ENCODE measurements at regions not wholly inside any gene's neighbourhood (a gene's known extent, or its start where the extent isn't known, plus 50 kb on each side); places are given as distances from the start of the nearest gene placed in this dataset.
"Not testable (repeated sequence)": the region's sequence is repeated elsewhere in the genome, so short reads cannot be mapped to it uniquely, and the experiment has no call there.

- H3K4me3 ChIP-seq (ENCODE audit: low read length): no peak overlapping the region
- H3K9me2 ChIP-seq (ENCODE audit: insufficient read depth, low read length): no peaks in the 10 kb centered on the region
- no peaks in the 10 kb centered on the region for H3K9me3 ChIP-seq (ENCODE audit: low read length)
- no peaks in the 10 kb centered on the region for H3K36me3 ChIP-seq (ENCODE audit: insufficient read depth, low read length)
- no peaks in the 10 kb centered on the region for H3K27me3 ChIP-seq (ENCODE audit: insufficient read depth, low read depth, low read length)
- H3K9ac ChIP-seq (ENCODE audit: low read length): no peak overlapping the region
- no peaks in the 10 kb centered on the region for H3F3A ChIP-seq (ENCODE audit: insufficient read depth, low read length, poor library complexity, severe bottlenecking)
- H3K4me2 ChIP-seq (ENCODE audit: low read length): no peak overlapping the region
- H2AFZ ChIP-seq (ENCODE audit: low read depth, low read length): no peak overlapping the region
- H4K20me1 ChIP-seq (ENCODE audit: insufficient read depth): no peaks in the 10 kb centered on the region
- TF ChIP-seq EP300 (conservative IDR thresholded peaks at IDR 0.05; ENCODE audit: poor library complexity, severe bottlenecking) (no peak), POLR2AphosphoS5 (IDR thresholded peaks at IDR 0.05) (no peak), MXI1 (conservative IDR thresholded peaks at IDR 0.05; ENCODE audit: poor library complexity, severe bottlenecking) (no peak), REST (IDR thresholded peaks at IDR 0.05; ENCODE audit: borderline replicate concordance) (no peak), TAF1 (IDR thresholded peaks at IDR 0.05; ENCODE audit: low read depth) (no peak)
- H3K27ac ChIP-seq (ENCODE audit: low read length): no peak overlapping the region
- H3K79me2 ChIP-seq (replicated peaks; ENCODE audit: insufficient read depth, low read length): no peaks in the 10 kb centered on the region
Measured at GRCh38 chr1:221254813-221255212, 375.6 kb downstream of the HLX start.

- no peaks in the 10 kb centered on the region for H3K27me3 ChIP-seq (ENCODE audit: insufficient read depth, low read depth, low read length)
- H3K9me2 ChIP-seq (ENCODE audit: insufficient read depth, low read length): no peaks in the 10 kb centered on the region
- no peaks in the 10 kb centered on the region for H4K20me1 ChIP-seq (ENCODE audit: insufficient read depth)
- TF ChIP-seq EZH2 (IDR thresholded peaks at IDR 0.05; ENCODE audit: borderline replicate concordance, insufficient read depth, low read length, poor library complexity, severe bottlenecking) (no peak), MXI1 (conservative IDR thresholded peaks at IDR 0.05; ENCODE audit: poor library complexity, severe bottlenecking) (no peak), CTCF (IDR thresholded peaks at IDR 0.05; ENCODE audit: poor library complexity, severe bottlenecking) (no peak), SMC3 (conservative IDR thresholded peaks at IDR 0.05; ENCODE audit: poor library complexity) (no peak), POLR2AphosphoS5 (IDR thresholded peaks at IDR 0.05) (no peak), RAD21 (conservative IDR thresholded peaks at IDR 0.05) (no peak), EP300 (conservative IDR thresholded peaks at IDR 0.05; ENCODE audit: poor library complexity, severe bottlenecking) (no peak), TAF1 (IDR thresholded peaks at IDR 0.05; ENCODE audit: low read depth) (no peak)
- H3K4me3 ChIP-seq (ENCODE audit: low read length): no peak overlapping the region
- no peak overlapping the region for H2AFZ ChIP-seq (ENCODE audit: low read depth, low read length)
- no peak overlapping the region for H3K27ac ChIP-seq (ENCODE audit: low read length)
- no peaks in the 10 kb centered on the region for H3K36me3 ChIP-seq (ENCODE audit: insufficient read depth, low read length)
- H3F3A ChIP-seq (ENCODE audit: insufficient read depth, low read length, poor library complexity, severe bottlenecking): no peaks in the 10 kb centered on the region
- H3K4me2 ChIP-seq (ENCODE audit: low read length): no peak overlapping the region
- H3K9me3 ChIP-seq (ENCODE audit: low read length): no peaks in the 10 kb centered on the region
- no peaks in the 10 kb centered on the region for H3K79me2 ChIP-seq (replicated peaks; ENCODE audit: insufficient read depth, low read length)
- H3K9ac ChIP-seq (ENCODE audit: low read length): no peak overlapping the region
Measured at GRCh38 chr1:221256773-221257172, 377.5 kb downstream of the HLX start.

- H4K20me1 ChIP-seq (ENCODE audit: insufficient read depth); H3K79me2 ChIP-seq (replicated peaks; ENCODE audit: insufficient read depth, low read length); H3K4me3 ChIP-seq (ENCODE audit: low read length); H3F3A ChIP-seq (ENCODE audit: insufficient read depth, low read length, poor library complexity, severe bottlenecking); H3K27ac ChIP-seq (ENCODE audit: low read length); H3K4me2 ChIP-seq (ENCODE audit: low read length); H3K36me3 ChIP-seq (ENCODE audit: insufficient read depth, low read length); H3K9me3 ChIP-seq (ENCODE audit: low read length); H2AFZ ChIP-seq (ENCODE audit: low read depth, low read length); H3K9ac ChIP-seq (ENCODE audit: low read length); H3K9me2 ChIP-seq (ENCODE audit: insufficient read depth, low read length); H3K27me3 ChIP-seq (ENCODE audit: insufficient read depth, low read depth, low read length): not testable (repeated sequence)
Measured at GRCh38 chr1:221257548-221257947, 378.3 kb downstream of the HLX start.

- H2AFZ ChIP-seq (ENCODE audit: low read depth, low read length); H3K9me3 ChIP-seq (ENCODE audit: low read length); H3K27me3 ChIP-seq (ENCODE audit: insufficient read depth, low read depth, low read length); H3K4me3 ChIP-seq (ENCODE audit: low read length); H3K36me3 ChIP-seq (ENCODE audit: insufficient read depth, low read length); H4K20me1 ChIP-seq (ENCODE audit: insufficient read depth); H3K9ac ChIP-seq (ENCODE audit: low read length); H3K27ac ChIP-seq (ENCODE audit: low read length); H3K9me2 ChIP-seq (ENCODE audit: insufficient read depth, low read length); H3F3A ChIP-seq (ENCODE audit: insufficient read depth, low read length, poor library complexity, severe bottlenecking); H3K79me2 ChIP-seq (replicated peaks; ENCODE audit: insufficient read depth, low read length); H3K4me2 ChIP-seq (ENCODE audit: low read length): not testable (repeated sequence)
Measured at GRCh38 chr1:221262677-221263076, 383.4 kb downstream of the HLX start.
